ENCODE measurements at regions not wholly inside any gene's neighbourhood (a gene's known extent, or its start where the extent isn't known, plus 50 kb on each side); places are given as distances from the start of the nearest gene placed in this dataset.

DNA sequence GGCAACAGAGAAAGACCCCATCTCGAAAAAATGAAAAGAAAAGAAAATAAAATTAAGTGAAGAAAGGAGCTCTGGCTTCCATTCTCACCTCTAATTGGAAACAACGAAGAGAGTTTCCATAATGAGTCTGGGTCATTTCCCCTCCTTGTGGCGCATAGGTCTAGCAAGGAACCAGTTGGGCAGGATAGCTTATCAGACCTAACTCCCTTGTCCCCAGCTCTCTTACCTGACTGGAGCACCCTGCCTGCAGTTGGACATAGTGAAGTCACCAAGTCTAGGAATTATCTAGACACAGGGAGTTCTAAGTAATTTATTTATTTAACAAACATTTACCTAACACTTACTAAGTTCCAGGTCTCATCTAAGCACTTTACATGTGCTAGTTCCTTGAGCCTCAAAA, 63.0 kb upstream of the RAB4A start:
- no peak for TF ChIP-seq CTCF (IDR thresholded peaks at IDR 0.05)
- no peak for TF ChIP-seq POLR2A (IDR thresholded peaks at IDR 0.05)
